SJCRH30 (cell line): ENCODE measurements at regions not wholly inside any gene's neighbourhood (a gene's known extent, or its start where the extent isn't known, plus 50 kb on each side); places are given as distances from the start of the nearest gene placed in this dataset.
"Not testable (repeated sequence)": the region's sequence is repeated elsewhere in the genome, so short reads cannot be mapped to it uniquely, and the experiment has no call there.

Source experiments
- DNase-seq, 2 experiments: peaks; one replicate each; pipeline ENCODE4 v3.0.0-alpha.2; 2015 to 2020
- H3K27ac ChIP-seq: fragments of 250-450 bp; sonication (Bioruptor Pico); 2 replicates; pipeline ENCODE4 v1.5.1; 2020; ENCODE audit warnings: mild to moderate bottlenecking, moderate library complexity
- H3K27me3 ChIP-seq: fragments of 250-450 bp; sonication (Bioruptor Pico); 2 replicates; pipeline ENCODE4 v1.5.1; 2020; ENCODE audit warnings: mild to moderate bottlenecking, moderate library complexity
- H3K36me3 ChIP-seq: fragments of 250-450 bp; sonication (Bioruptor Pico); 2 replicates; pipeline ENCODE4 v1.5.1; 2020; ENCODE audit warnings: mild to moderate bottlenecking, moderate library complexity
- H3K4me1 ChIP-seq: fragments of 250-450 bp; sonication (Bioruptor Pico); 2 replicates; pipeline ENCODE4 v1.5.1; 2020; ENCODE audit warnings: mild to moderate bottlenecking, moderate library complexity
- H3K4me3 ChIP-seq: fragments of 250-450 bp; sonication (Bioruptor Pico); 2 replicates; pipeline ENCODE4 v1.5.1; 2020; ENCODE audit warnings: mild to moderate bottlenecking, moderate library complexity
- H3K9me3 ChIP-seq: fragments of 250-450 bp; sonication (Bioruptor Pico); replicated peaks from 2 replicates; pipeline ENCODE4 v1.5.1; 2020; ENCODE audit warnings: mild to moderate bottlenecking, moderate library complexity

DNA sequence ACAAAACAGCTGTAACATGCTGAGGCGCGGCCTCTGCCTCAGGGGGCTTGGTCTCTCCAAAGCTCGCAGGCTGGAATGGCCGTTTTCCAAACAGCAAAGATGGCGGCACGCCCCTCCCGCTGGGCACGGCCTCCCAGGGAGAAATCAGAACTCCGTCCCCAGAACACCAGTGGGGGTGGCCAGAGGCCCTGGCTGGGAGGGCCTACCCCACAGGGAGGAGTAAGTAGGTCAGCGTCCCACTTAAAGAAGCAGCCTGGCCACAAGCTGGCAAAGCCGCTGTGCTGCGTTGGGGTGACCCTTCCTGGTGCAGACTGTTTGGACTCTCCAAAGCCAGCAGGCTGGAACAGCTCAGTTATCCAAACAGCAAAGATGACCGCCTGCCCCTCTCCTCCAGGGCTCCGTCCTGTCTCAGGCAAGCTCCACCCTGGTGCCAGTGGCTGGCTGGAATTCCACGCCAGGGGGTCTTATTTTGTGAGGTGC, 862.8 kb downstream of the TRIML1 start:
- H3K27me3 ChIP-seq, result no peaks in the 10 kb centered on the region
- no peaks in the 10 kb centered on the region for H3K4me1 ChIP-seq
- H3K36me3 ChIP-seq, result no peaks in the 10 kb centered on the region
- H3K9me3 ChIP-seq, result no peaks in the 10 kb centered on the region
- no peak for DNase-seq
- H3K27ac ChIP-seq, result no peak overlapping the region
- no peak overlapping the region for H3K4me3 ChIP-seq

DNA sequence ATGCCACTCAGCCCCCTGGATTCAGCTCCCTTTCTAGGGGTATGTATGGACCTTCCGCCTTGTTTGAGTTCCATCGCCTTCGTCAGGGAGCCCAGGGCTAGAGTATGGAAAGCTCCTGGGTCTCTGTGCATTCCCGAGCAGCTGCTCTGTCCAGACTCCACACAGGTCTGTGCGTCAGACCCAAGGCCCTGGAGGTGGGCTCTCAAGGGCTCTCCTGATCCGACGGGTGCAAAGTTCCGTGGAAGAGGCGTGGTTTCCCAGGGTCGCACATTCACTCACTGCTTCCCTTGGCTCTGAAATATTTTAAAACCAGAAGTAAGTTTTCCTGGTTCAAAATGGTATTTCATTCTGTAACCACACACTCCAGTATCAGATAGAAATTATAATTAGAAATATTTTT, 863.2 kb downstream of the TRIML1 start:
- no peak for DNase-seq

GRCh38 chr4:189010452-189011217, 871.4 kb downstream of the TRIML1 start:
- H3K9me3 ChIP-seq, H3K4me1 ChIP-seq, H3K36me3 ChIP-seq, H3K27me3 ChIP-seq: not testable (repeated sequence)
- Histone ChIP-seq H3K27ac (peak overlapping the region; percentile 68), H3K4me3 (peak overlapping the region; percentile 10; the same call in 1 of the 2 replicates)
- DNase-seq, result peak; percentile 58 to 60

More for the DNA sequence above, 863.2 kb downstream of the TRIML1 start:
- no peaks in the 10 kb centered on the region for H3K4me1 ChIP-seq
- no peak overlapping the region for H3K27ac ChIP-seq
- H3K27me3 ChIP-seq, result no peaks in the 10 kb centered on the region
- H3K36me3 ChIP-seq, result no peaks in the 10 kb centered on the region
- no peak overlapping the region for H3K4me3 ChIP-seq
- H3K9me3 ChIP-seq, result no peaks in the 10 kb centered on the region

GRCh38 chr4:189021831-189022230, 882.6 kb downstream of the TRIML1 start:
- H3K27me3 ChIP-seq, result no peaks in the 10 kb centered on the region
- H3K4me3 ChIP-seq, result no peak overlapping the region
- DNase-seq, result no peak
- H3K4me1 ChIP-seq, result no peaks in the 10 kb centered on the region
- no peak overlapping the region for H3K27ac ChIP-seq
- no peaks in the 10 kb centered on the region for H3K9me3 ChIP-seq
- no peaks in the 10 kb centered on the region for H3K36me3 ChIP-seq

- Histone ChIP-seq H3K4me1 (no peaks in the 10 kb centered on the region), H3K36me3 (no peaks in the 10 kb centered on the region), H3K27me3 (no peaks in the 10 kb centered on the region), H3K27ac (no peak overlapping the region), H3K9me3 (no peaks in the 10 kb centered on the region), H3K4me3 (no peak overlapping the region)
- DNase-seq, result no peak
Measured at GRCh38 chr4:189022440-189023035, 883.3 kb downstream of the TRIML1 start.

- Histone ChIP-seq H3K4me1 (no peaks in the 10 kb centered on the region), H3K27ac (no peak overlapping the region), H3K36me3 (no peaks in the 10 kb centered on the region), H3K27me3 (no peaks in the 10 kb centered on the region), H3K4me3 (no peak overlapping the region), H3K9me3 (no peaks in the 10 kb centered on the region)
- DNase-seq, result no peak
Measured at GRCh38 chr4:189029976-189030504, 890.8 kb downstream of the TRIML1 start.

GRCh38 chr4:189032606-189033338, 893.5 kb downstream of the TRIML1 start:
- H3K36me3 ChIP-seq, result no peaks in the 10 kb centered on the region
- no peak overlapping the region for H3K27ac ChIP-seq
- no peaks in the 10 kb centered on the region for H3K27me3 ChIP-seq
- no peaks in the 10 kb centered on the region for H3K9me3 ChIP-seq
- DNase-seq, result no peak
- H3K4me1 ChIP-seq, result no peaks in the 10 kb centered on the region
- no peak overlapping the region for H3K4me3 ChIP-seq

DNA sequence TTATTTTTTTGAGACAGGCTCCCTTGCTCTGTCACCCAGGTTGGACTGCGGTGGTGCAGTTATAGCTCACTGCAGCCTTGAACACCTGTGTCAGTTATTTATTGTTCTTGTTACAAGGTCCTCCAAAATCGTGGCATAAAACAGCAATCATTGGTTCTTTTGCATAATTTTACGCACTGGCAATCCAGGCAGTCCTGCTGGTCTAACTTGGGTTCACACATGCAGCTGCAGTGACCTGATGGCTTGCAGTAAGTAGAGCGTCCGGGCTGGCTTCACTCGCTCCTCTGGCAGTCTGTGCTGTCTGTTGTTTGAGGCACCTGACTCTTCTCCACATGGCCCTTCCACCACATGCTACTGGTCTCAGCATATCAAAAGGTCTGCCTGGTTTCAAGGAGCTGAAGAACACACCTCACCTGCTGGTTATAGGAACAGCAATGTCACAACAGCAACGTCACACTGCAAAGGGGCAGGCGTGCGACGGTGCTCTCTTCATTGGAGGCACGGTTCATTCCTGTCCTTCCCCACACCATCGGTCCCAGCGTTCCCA, 894.6 kb downstream of the TRIML1 start:
- Histone ChIP-seq H3K9me3 (no peaks in the 10 kb centered on the region), H3K27ac (no peak overlapping the region), H3K4me3 (no peak overlapping the region), H3K4me1 (no peaks in the 10 kb centered on the region), H3K27me3 (no peaks in the 10 kb centered on the region), H3K36me3 (no peaks in the 10 kb centered on the region)
- no peak for DNase-seq

- no peaks in the 10 kb centered on the region for H3K4me1 ChIP-seq
- H3K27ac ChIP-seq, result no peak overlapping the region
- no peaks in the 10 kb centered on the region for H3K36me3 ChIP-seq
- H3K4me3 ChIP-seq, result no peak overlapping the region
- no peaks in the 10 kb centered on the region for H3K27me3 ChIP-seq
- no peak for DNase-seq
- H3K9me3 ChIP-seq, result no peaks in the 10 kb centered on the region
Measured at GRCh38 chr4:189035091-189035490, 895.9 kb downstream of the TRIML1 start.

DNA sequence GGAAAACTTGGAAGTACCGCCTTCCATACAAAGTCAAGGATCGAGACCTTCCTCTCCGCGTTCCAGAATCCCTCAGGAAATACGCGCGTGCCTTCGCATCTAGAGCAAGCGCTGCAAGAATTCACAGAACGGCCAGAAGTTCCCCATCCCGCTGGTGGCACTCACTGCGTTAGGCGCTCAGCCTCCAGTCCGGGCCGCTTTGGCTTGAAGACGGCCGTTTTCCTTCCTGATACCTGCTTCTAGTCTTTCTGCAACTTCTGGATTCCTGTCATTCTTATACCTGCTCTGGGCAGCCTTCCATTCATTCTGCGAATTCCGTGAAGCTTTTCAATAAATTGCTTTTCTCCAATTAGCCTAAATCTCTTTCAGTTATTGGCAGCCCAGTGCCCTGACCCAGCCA, 896.4 kb downstream of the TRIML1 start:
- Histone ChIP-seq H3K27me3 (no peaks in the 10 kb centered on the region), H3K4me1 (no peaks in the 10 kb centered on the region), H3K27ac (no peak overlapping the region), H3K36me3 (no peaks in the 10 kb centered on the region), H3K4me3 (no peak overlapping the region), H3K9me3 (no peaks in the 10 kb centered on the region)
- no peak for DNase-seq

GRCh38 chr4:189036906-189037305, 897.7 kb downstream of the TRIML1 start:
- no peak for DNase-seq
- Histone ChIP-seq H3K9me3 (no peaks in the 10 kb centered on the region), H3K4me1 (no peaks in the 10 kb centered on the region), H3K36me3 (no peaks in the 10 kb centered on the region), H3K4me3 (no peak overlapping the region), H3K27ac (no peak overlapping the region), H3K27me3 (no peaks in the 10 kb centered on the region)

GRCh38 chr4:189046642-189047041, 894.0 kb upstream of the FRG1 start:
- Histone ChIP-seq H3K27me3 (no peaks in the 10 kb centered on the region), H3K27ac (no peak overlapping the region), H3K36me3 (no peaks in the 10 kb centered on the region), H3K9me3 (no peaks in the 10 kb centered on the region), H3K4me3 (no peak overlapping the region), H3K4me1 (no peaks in the 10 kb centered on the region)
- DNase-seq, result no peak

DNA sequence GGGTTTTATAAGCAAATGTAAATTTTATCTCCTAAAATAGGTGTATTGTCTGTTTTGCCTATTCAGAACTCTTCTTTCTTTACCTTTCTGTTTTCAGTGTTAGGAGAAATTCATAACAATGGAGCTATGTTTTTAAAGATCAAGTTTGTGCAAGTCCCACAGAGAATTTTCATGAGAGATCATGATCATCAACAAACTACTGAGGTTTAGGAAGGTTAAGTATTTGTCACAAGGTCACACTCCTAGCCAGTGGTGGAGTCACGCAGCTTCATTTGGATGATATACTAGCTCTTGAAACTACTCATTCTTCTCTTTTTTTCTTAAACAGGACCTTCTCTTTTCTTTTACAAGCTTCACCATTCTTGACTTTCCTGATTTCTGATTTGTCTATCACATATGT, 892.6 kb upstream of the FRG1 start:
- Histone ChIP-seq H3K4me3 (no peak overlapping the region), H3K4me1 (no peaks in the 10 kb centered on the region), H3K9me3 (no peaks in the 10 kb centered on the region), H3K36me3 (no peaks in the 10 kb centered on the region), H3K27ac (no peak overlapping the region), H3K27me3 (no peaks in the 10 kb centered on the region)
- no peak for DNase-seq

GRCh38 chr4:189049682-189050081, 891.0 kb upstream of the FRG1 start:
- Histone ChIP-seq H3K27ac (no peak overlapping the region), H3K27me3 (no peaks in the 10 kb centered on the region), H3K36me3 (no peaks in the 10 kb centered on the region), H3K4me3 (no peak overlapping the region), H3K9me3 (no peaks in the 10 kb centered on the region), H3K4me1 (no peaks in the 10 kb centered on the region)
- DNase-seq, result peak; percentile 3 to 35

- Histone ChIP-seq H3K9me3 (no peaks in the 10 kb centered on the region), H3K4me1 (no peaks in the 10 kb centered on the region), H3K4me3 (0 out of 2 replicates have a peak overlapping the region, but pooled peaks have one; percentile 25), H3K27ac (no peak overlapping the region), H3K36me3 (no peaks in the 10 kb centered on the region), H3K27me3 (no peaks in the 10 kb centered on the region)
- DNase-seq, result no peak
Measured at GRCh38 chr4:189050643-189051042, 890.0 kb upstream of the FRG1 start.
